Upper lobe of left lung (tissue), 6 donors: ENCODE measurements at regions not wholly inside any gene's neighbourhood (a gene's known extent, or its start where the extent isn't known, plus 50 kb on each side); places are given as distances from the start of the nearest gene placed in this dataset.
"Not testable (repeated sequence)": the region's sequence is repeated elsewhere in the genome, so short reads cannot be mapped to it uniquely, and the experiment has no call there.

ENCODE experiments used
- ATAC-seq, 2 donors: fragments of 200-7000 bp; cut with Tn5 transposase; one replicate each; pipeline ENCODE4 v1.9.1; 2022; ENCODE audit warnings: mild to moderate bottlenecking in 2 of 2, moderate library complexity in 2 of 2; ENCODE audit not compliant: low FRiP score in 2 of 2
- DNase-seq, 2 donors: peaks; one replicate each; pipeline ENCODE4 v3.0.0-alpha.2; 2019 to 2020
- H3K27ac ChIP-seq, 4 donors: fragments of 200-600 bp; sonication (generic); one replicate each; pipeline ENCODE4 v1.5.1; 2016 to 2019
- H3K27me3 ChIP-seq, 4 donors: fragments of 200-600 bp; sonication (generic); one replicate each; pipeline ENCODE4 v1.5.1; 2017 to 2019
- H3K36me3 ChIP-seq, 4 donors: fragments of 200-600 bp; sonication (generic); one replicate each; pipeline ENCODE4 v1.5.1; 2016 to 2019
- H3K4me1 ChIP-seq, 4 donors: fragments of 200-600 bp; sonication (generic); one replicate each; pipeline ENCODE4 v1.5.1; 2018 to 2019
- H3K4me3 ChIP-seq, 4 donors: fragments of 200-600 bp; sonication (generic); one replicate each; pipeline ENCODE4 v1.5.1; 2017 to 2019; ENCODE audit warnings: mild to moderate bottlenecking in 2 of 4, moderate library complexity in 1 of 4
- H3K9me3 ChIP-seq, 4 donors: fragments of 200-600 bp; sonication (generic); one replicate each; pipeline ENCODE4 v1.5.1; 2018 to 2019
- EP300 ChIP-seq, 4 donors: sonication (generic); formaldehyde crosslinking; IDR thresholded peaks; one replicate each; pipeline ENCODE4 v1.5.1; 2017; ENCODE audit warnings: antibody characterized with exemption in 4 of 4, control low read depth in 2 of 4
- POLR2A ChIP-seq, 4 donors: fragments of 450-650 bp; IDR thresholded peaks; one replicate each; pipeline ENCODE4 v1.5.1; 2016 to 2017; ENCODE audit warnings: antibody characterized with exemption in 4 of 4, mild to moderate bottlenecking in 2 of 4
- POLR2AphosphoS5 ChIP-seq, 2 donors: sonication (generic); formaldehyde crosslinking; IDR thresholded peaks; one replicate each; pipeline ENCODE4 v1.5.1; 2017; ENCODE audit warnings: antibody characterized with exemption in 2 of 2
- WGBS, 2 donors: methylation state at CpG; one replicate each; pipeline ENCODE4 v1.1.5; 2017 to 2018; 5-methylcytosine and 5-hydroxymethylcytosine counted together
- TF ChIP-seq, protein P1 (sequence below), 6 experiments: fragments of 450-650 bp in 4 of 6; fragments of 200-600 bp in 2 of 6; sonication (generic) in 2 of 6; IDR thresholded peaks; one replicate each; pipeline ENCODE4 v1.5.1; 2016 to 2019; ENCODE audit warnings: antibody characterized with exemption in 6 of 6
- donor health status: DM: no; HTN: no; CAD: no; lungs with moderate emphysema.
- donor health status: DM: no; HTN: yes; CAD: no; lungs with severe emphysema.

- no peaks in the 10 kb centered on the region for H3K9me3 ChIP-seq
Measured at GRCh38 chrX:83077606-83078005, 430.5 kb upstream of the POU3F4 start.

DNA sequence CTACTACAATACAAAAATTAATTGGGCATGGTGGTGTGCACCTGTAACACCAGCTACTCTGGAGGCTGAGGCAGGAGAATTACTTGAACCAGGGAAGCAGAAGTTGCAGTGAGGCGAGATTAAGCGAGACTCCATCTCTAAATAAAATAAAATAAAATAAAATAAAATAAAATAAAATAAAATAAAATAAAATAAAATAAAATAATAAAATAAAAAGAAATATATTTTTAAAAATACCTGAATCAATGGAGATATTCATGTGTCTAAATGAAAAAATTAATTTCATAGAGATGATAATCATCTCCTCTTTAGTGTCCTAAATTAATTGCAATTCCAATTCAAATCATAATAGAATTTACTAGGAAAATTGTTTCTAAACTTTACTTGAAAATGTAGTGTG is 406.1 kb upstream of the POU3F4 start:
- no peak overlapping the region for H3K4me3 ChIP-seq
- DNase-seq (no peak), ATAC-seq (no peak)
- no peak overlapping the region for H3K27ac ChIP-seq
- 91 to 100% methylated on average over 2 of the region's 2 CpGs for WGBS, 2 donors
- no peaks in the 10 kb centered on the region for H3K36me3 ChIP-seq
- H3K4me1 ChIP-seq = no peaks in the 10 kb centered on the region
- no peak for TF ChIP-seq POLR2AphosphoS5 (IDR thresholded peaks at IDR 0.05)
- TF ChIP-seq, protein P1, sequence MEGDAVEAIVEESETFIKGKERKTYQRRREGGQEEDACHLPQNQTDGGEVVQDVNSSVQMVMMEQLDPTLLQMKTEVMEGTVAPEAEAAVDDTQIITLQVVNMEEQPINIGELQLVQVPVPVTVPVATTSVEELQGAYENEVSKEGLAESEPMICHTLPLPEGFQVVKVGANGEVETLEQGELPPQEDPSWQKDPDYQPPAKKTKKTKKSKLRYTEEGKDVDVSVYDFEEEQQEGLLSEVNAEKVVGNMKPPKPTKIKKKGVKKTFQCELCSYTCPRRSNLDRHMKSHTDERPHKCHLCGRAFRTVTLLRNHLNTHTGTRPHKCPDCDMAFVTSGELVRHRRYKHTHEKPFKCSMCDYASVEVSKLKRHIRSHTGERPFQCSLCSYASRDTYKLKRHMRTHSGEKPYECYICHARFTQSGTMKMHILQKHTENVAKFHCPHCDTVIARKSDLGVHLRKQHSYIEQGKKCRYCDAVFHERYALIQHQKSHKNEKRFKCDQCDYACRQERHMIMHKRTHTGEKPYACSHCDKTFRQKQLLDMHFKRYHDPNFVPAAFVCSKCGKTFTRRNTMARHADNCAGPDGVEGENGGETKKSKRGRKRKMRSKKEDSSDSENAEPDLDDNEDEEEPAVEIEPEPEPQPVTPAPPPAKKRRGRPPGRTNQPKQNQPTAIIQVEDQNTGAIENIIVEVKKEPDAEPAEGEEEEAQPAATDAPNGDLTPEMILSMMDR (IDR thresholded peaks at IDR 0.05) = no peak
- no peak for TF ChIP-seq POLR2A (IDR thresholded peaks at IDR 0.05)
- TF ChIP-seq EP300 (IDR thresholded peaks at IDR 0.05) = no peak
- H3K27me3 ChIP-seq = no peaks in the 10 kb centered on the region
- H3K9me3 ChIP-seq = no peaks in the 10 kb centered on the region

More at GRCh38 chrX:83077606-83078005, 430.5 kb upstream of the POU3F4 start:
- no peak overlapping the region for H3K27ac ChIP-seq
- H3K4me1 ChIP-seq = no peaks in the 10 kb centered on the region
- ATAC-seq (no peak), DNase-seq (no peak)
- H3K4me3 ChIP-seq = no peak overlapping the region
- no peaks in the 10 kb centered on the region for H3K27me3 ChIP-seq
- 78% methylated on average over 1 of the region's 1 CpG; no CpG with 5 or more reads in 1 of the 2 donors for WGBS, 2 donors
- H3K36me3 ChIP-seq = no peaks in the 10 kb centered on the region
- TF ChIP-seq, protein P1 (IDR thresholded peaks at IDR 0.05) = no peak
- TF ChIP-seq POLR2A (IDR thresholded peaks at IDR 0.05) (no peak), POLR2AphosphoS5 (IDR thresholded peaks at IDR 0.05) (no peak), EP300 (IDR thresholded peaks at IDR 0.05) (no peak)

- H3K27ac ChIP-seq = no peak overlapping the region
- H3K9me3 ChIP-seq = no peaks in the 10 kb centered on the region
- no peaks in the 10 kb centered on the region for H3K27me3 ChIP-seq
- TF ChIP-seq EP300 (IDR thresholded peaks at IDR 0.05) = no peak
- no peak for TF ChIP-seq POLR2A (IDR thresholded peaks at IDR 0.05)
- TF ChIP-seq, protein P1 (IDR thresholded peaks at IDR 0.05) = no peak
- no peak for TF ChIP-seq POLR2AphosphoS5 (IDR thresholded peaks at IDR 0.05)
- DNase-seq = no peak
- no peak for ATAC-seq
- WGBS, 2 donors = 59 to 64% methylated on average over 1 of the region's 1 CpG
- no peaks in the 10 kb centered on the region for H3K36me3 ChIP-seq
- H3K4me3 ChIP-seq = no peak overlapping the region
- no peaks in the 10 kb centered on the region for H3K4me1 ChIP-seq
Measured at GRCh38 chrX:83108278-83108677, 399.8 kb upstream of the POU3F4 start.

- WGBS, 2 donors = 48 to 69% methylated on average over 5 of the region's 5 CpGs
- H3K27me3 ChIP-seq = no peaks in the 10 kb centered on the region
- H3K36me3 ChIP-seq = no peaks in the 10 kb centered on the region
- ATAC-seq (no peak), DNase-seq (no peak)
- H3K27ac ChIP-seq = no peak overlapping the region
- H3K9me3 ChIP-seq = no peaks in the 10 kb centered on the region
- no peaks in the 10 kb centered on the region for H3K4me1 ChIP-seq
- H3K4me3 ChIP-seq = no peak overlapping the region
- TF ChIP-seq POLR2A (IDR thresholded peaks at IDR 0.05) (no peak), POLR2AphosphoS5 (IDR thresholded peaks at IDR 0.05) (no peak), EP300 (IDR thresholded peaks at IDR 0.05) (no peak)
- TF ChIP-seq, protein P1 (IDR thresholded peaks at IDR 0.05) = no peak
Measured at GRCh38 chrX:83145876-83146275, 362.2 kb upstream of the POU3F4 start.

DNA sequence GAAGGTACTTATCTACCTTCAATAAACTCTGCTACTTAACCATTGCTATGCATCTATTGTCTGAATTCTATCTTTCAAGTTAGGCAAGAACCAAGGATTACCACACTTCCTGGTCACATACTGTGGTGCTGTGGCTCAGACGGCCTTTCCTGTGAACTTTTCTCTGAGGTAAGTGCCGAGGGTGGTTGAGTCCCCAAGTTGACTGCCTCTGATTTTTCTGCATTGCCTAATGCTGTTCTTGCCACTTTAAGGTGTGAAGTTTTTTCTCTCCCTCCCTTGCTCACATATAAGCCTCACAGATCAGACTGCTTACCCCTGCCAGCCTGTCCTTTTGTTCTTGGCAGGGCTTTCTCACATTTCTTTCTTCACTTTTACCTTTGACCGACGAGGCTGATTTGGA is 348.0 kb upstream of the POU3F4 start:
- H3K9me3 ChIP-seq = no peaks in the 10 kb centered on the region
- 19 to 39% methylated on average over 4 of the region's 4 CpGs for WGBS, 2 donors
- no peaks in the 10 kb centered on the region for H3K36me3 ChIP-seq
- H3K4me1 ChIP-seq = no peaks in the 10 kb centered on the region
- H3K27me3 ChIP-seq = no peaks in the 10 kb centered on the region
- DNase-seq (no peak), ATAC-seq (no peak)
- TF ChIP-seq POLR2AphosphoS5 (IDR thresholded peaks at IDR 0.05) = no peak
- TF ChIP-seq EP300 (IDR thresholded peaks at IDR 0.05) = no peak
- TF ChIP-seq, protein P1 (IDR thresholded peaks at IDR 0.05) = no peak
- no peak for TF ChIP-seq POLR2A (IDR thresholded peaks at IDR 0.05)
- no peak overlapping the region for H3K4me3 ChIP-seq
- H3K27ac ChIP-seq = no peak overlapping the region

GRCh38 chrX:83164063-83164462 is 344.0 kb upstream of the POU3F4 start:
- not testable (repeated sequence) for H3K9me3 ChIP-seq, ATAC-seq, H3K4me3 ChIP-seq, H3K27me3 ChIP-seq, H3K27ac ChIP-seq, DNase-seq, H3K4me1 ChIP-seq, H3K36me3 ChIP-seq
- WGBS, 2 donors = 85 to 89% methylated on average over 5 of the region's 5 CpGs
